ENCODE measurements at regions not wholly inside any gene's neighbourhood (a gene's known extent, or its start where the extent isn't known, plus 50 kb on each side); places are given as distances from the start of the nearest gene placed in this dataset.

DNA sequence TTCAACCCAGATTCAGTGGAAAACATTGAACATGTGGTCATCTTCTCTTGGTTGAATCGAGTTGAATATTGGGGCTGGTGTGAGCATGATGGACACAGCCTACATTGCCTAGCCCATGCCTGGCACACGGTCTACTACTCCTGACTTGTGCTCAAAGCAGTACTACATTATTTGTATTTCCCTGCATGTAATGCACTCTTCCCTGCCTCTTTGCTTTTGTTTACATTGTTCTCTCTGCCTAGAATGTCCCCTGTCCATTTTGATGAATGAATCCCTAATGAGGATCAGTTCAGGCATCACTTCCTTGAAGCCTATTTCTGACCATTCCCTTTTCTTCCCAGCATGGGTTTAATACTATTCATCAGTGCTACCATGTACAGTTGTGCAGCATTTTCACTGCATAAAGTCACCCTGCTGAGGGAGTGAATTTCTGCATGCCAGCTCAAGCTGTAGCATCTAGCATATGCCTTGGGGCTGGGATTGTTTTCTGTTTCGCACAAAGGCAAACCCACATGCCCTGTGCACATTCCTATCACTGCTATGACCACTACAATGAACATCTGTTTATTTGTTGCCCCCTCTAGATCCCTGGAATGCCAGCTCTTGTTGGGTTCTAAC, 75.3 kb upstream of the CCN6 start:
- intact Hi-C loops (cut with DNase I) = no loop called here
- Histone ChIP-seq H3K36me3 (no peaks in the 10 kb centered on the region), H3K4me1 (peaks cover 0 to 20% (median 0%) of the 10 kb centered on the region in 12 donors)

GRCh38 chr6:111979633-111980032, 74.3 kb upstream of the CCN6 start:
- H3K4me1 ChIP-seq = peaks cover 0 to 17% (median 0%) of the 10 kb centered on the region in 12 donors
- intact Hi-C loops (cut with DNase I) = loop anchor here in 1 of 10 donors (5.0 kb wide), 1 partner anchor 92 kb away; no protein-coding TSS in a partner anchor
- no peaks in the 10 kb centered on the region for H3K36me3 ChIP-seq
- no peak for DNase-seq
- no peak overlapping the region for H3K4me3 ChIP-seq
- H3K27ac ChIP-seq = peak overlapping the region in 1 of 12 donors; percentile 58
- H3K27me3 ChIP-seq = no peaks in the 10 kb centered on the region
- WGBS, 4 donors = 82 to 91% (median 85%) methylated on average over 6 of the region's 6 CpGs
- TF ChIP-seq, protein P1, sequence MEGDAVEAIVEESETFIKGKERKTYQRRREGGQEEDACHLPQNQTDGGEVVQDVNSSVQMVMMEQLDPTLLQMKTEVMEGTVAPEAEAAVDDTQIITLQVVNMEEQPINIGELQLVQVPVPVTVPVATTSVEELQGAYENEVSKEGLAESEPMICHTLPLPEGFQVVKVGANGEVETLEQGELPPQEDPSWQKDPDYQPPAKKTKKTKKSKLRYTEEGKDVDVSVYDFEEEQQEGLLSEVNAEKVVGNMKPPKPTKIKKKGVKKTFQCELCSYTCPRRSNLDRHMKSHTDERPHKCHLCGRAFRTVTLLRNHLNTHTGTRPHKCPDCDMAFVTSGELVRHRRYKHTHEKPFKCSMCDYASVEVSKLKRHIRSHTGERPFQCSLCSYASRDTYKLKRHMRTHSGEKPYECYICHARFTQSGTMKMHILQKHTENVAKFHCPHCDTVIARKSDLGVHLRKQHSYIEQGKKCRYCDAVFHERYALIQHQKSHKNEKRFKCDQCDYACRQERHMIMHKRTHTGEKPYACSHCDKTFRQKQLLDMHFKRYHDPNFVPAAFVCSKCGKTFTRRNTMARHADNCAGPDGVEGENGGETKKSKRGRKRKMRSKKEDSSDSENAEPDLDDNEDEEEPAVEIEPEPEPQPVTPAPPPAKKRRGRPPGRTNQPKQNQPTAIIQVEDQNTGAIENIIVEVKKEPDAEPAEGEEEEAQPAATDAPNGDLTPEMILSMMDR (IDR thresholded peaks at IDR 0.05) = no peak
- peak in 1 of 4 donors; percentile 8 for ATAC-seq
- H3K9me3 ChIP-seq = no peaks in the 10 kb centered on the region

More for the DNA sequence above, 75.3 kb upstream of the CCN6 start:
- WGBS, 4 donors = 94 to 95% (median 95%) methylated on average over 3 of the region's 3 CpGs
- no peak for TF ChIP-seq POLR2A (IDR thresholded peaks at IDR 0.05)
- TF ChIP-seq, protein P1 (IDR thresholded peaks at IDR 0.05) = no peak
- no peaks in the 10 kb centered on the region for H3K9me3 ChIP-seq
- no peak overlapping the region for H3K27ac ChIP-seq
- H3K27me3 ChIP-seq = no peaks in the 10 kb centered on the region
- ATAC-seq (no peak), DNase-seq (no peak)
- H3K4me3 ChIP-seq = no peak overlapping the region

- H3K36me3 ChIP-seq = no peaks in the 10 kb centered on the region
- H3K27me3 ChIP-seq = no peaks in the 10 kb centered on the region
- intact Hi-C loops (cut with DNase I) = loop anchor here in 1 of 10 donors (5.0 kb wide), 1 partner anchor 93 kb away; no protein-coding TSS in a partner anchor
- no peaks in the 10 kb centered on the region for H3K9me3 ChIP-seq
- TF ChIP-seq, protein P1 (IDR thresholded peaks at IDR 0.05) = no peak
- TF ChIP-seq POLR2A (IDR thresholded peaks at IDR 0.05) = no peak
- H3K4me3 ChIP-seq = no peak overlapping the region
- ATAC-seq (peak; percentile 55 to 92 (median 75)), DNase-seq (peak in 4 of 5 donors; percentile 29 to 49 (median 40))
- WGBS, 4 donors = 77 to 89% (median 84%) methylated on average over 6 of the region's 6 CpGs
- H3K4me1 ChIP-seq = peaks cover 0 to 17% (median 0%) of the 10 kb centered on the region in 12 donors
- H3K27ac ChIP-seq = peak overlapping the region in 3 of 12 donors; percentile 4 to 58 (median 32)
Observed at GRCh38 chr6:111980143-111980542, 73.8 kb upstream of the CCN6 start.

GRCh38 chr6:111980971-111981840, 72.7 kb upstream of the CCN6 start:
- ATAC-seq (peak in 2 of 4 donors; percentile 38 to 47), DNase-seq (peak; percentile 22 to 67 (median 33))
- H3K27ac ChIP-seq = peak overlapping the region in 2 of 12 donors; percentile 32 to 58
- no peak overlapping the region for H3K4me3 ChIP-seq
- H3K27me3 ChIP-seq = no peaks in the 10 kb centered on the region
- intact Hi-C loops (cut with DNase I) = loop anchor here in 1 of 10 donors (5.0 kb wide), 1 partner anchor 94 kb away; no protein-coding TSS in a partner anchor
- TF ChIP-seq, protein P1 (IDR thresholded peaks at IDR 0.05) = no peak
- TF ChIP-seq POLR2A (IDR thresholded peaks at IDR 0.05) = no peak
- no peaks in the 10 kb centered on the region for H3K36me3 ChIP-seq
- no peaks in the 10 kb centered on the region for H3K9me3 ChIP-seq
- peaks cover 0 to 17% (median 0%) of the 10 kb centered on the region in 12 donors for H3K4me1 ChIP-seq
- WGBS, 4 donors = 57 to 69% (median 63%) methylated on average over 8 of the region's 8 CpGs

Measured in heart left ventricle (tissue), 16 donors.